ENCODE measurements at regions not wholly inside any gene's neighbourhood (a gene's known extent, or its start where the extent isn't known, plus 50 kb on each side); places are given as distances from the start of the nearest gene placed in this dataset.

- TF ChIP-seq CTCF (optimal IDR thresholded peaks at IDR 0.05 in 1 of 3, IDR thresholded peaks at IDR 0.05 in 1 of 3, conservative IDR thresholded peaks at IDR 0.05 in 1 of 3; ENCODE audit: extremely low read depth in 1 of 3, insufficient read depth in 2 of 3, low read length in 3 of 3) (no peak), EZH2 (IDR thresholded peaks at IDR 0.05; ENCODE audit: low read length) (no peak)
Observed at GRCh38 chr15:62539236-62539635, 374.2 kb upstream of the C2CD4B start.

All from keratinocyte (primary cell).